Ovary (tissue), 7 donors: ENCODE measurements at regions not wholly inside any gene's neighbourhood (a gene's known extent, or its start where the extent isn't known, plus 50 kb on each side); places are given as distances from the start of the nearest gene placed in this dataset.

ENCODE experiments used
- DNase-seq, 5 donors: peaks; one replicate each; pipeline ENCODE4 v3.0.0-alpha.2; 2019 to 2020
- H3K27ac ChIP-seq, 2 donors: fragments of 200-600 bp; one replicate each; pipeline versions ENCODE4 v1.5.1 to v1.8.0; 2019 to 2022
- H3K27me3 ChIP-seq: fragments of 200-600 bp; one replicate; pipeline ENCODE4 v1.8.0; 2022
- H3K36me3 ChIP-seq: fragments of 200-600 bp; sonication (generic); one replicate; pipeline ENCODE4 v1.5.1; 2019
- H3K4me1 ChIP-seq: one replicate; pipeline ENCODE4 v1.8.1; 2013; ENCODE audit warnings: mild to moderate bottlenecking, moderate library complexity; ENCODE audit not compliant: insufficient read depth
- H3K4me3 ChIP-seq: fragments of 200-600 bp; sonication (generic); one replicate; pipeline ENCODE4 v1.5.1; 2017
- H3K9me3 ChIP-seq, 2 donors: fragments of 200-600 bp in 1 of 2; sonication (generic) in 1 of 2; one replicate each; pipeline versions ENCODE4 v1.5.1 to v1.8.1; 2013 to 2019; ENCODE audit warnings: mild to moderate bottlenecking in 1 of 2, moderate library complexity in 1 of 2
- CTCF ChIP-seq, 3 donors: fragments of 450-650 bp in 2 of 3; fragments of 200-600 bp in 1 of 3; IDR thresholded peaks; one replicate each; pipeline versions ENCODE4 v1.5.1 to v1.8.0; 2016 to 2022; ENCODE audit warnings: antibody characterized with exemption in 3 of 3, mild to moderate bottlenecking in 1 of 3
- EP300 ChIP-seq: sonication (generic); formaldehyde crosslinking; IDR thresholded peaks from one replicate; pipeline ENCODE4 v1.6.1; 2017; ENCODE audit warnings: antibody characterized with exemption
- POLR2A ChIP-seq: fragments of 450-650 bp; IDR thresholded peaks from one replicate; pipeline ENCODE4 v1.6.1; 2017; ENCODE audit warnings: antibody characterized with exemption, mild to moderate bottlenecking, moderate library complexity
- WGBS, 3 donors: extraction: QIAGEN DNeasy Blood & Tissue Kit in 1 of 3; methylation state at CpG; one replicate each; pipeline versions ENCODE4 v1.1.5 to v1.1.7; 2013 to 2017; 5-methylcytosine and 5-hydroxymethylcytosine counted together
- intact Hi-C, 4 donors: fragments of 100-400 bp; cut with DNase I; formaldehyde crosslinking; loops; one replicate each; pipeline versions ENCODE4 v1.11.0 to v1.15.1; 2022 to 2023
- donor health status: DM: no; HTN: no; CAD: no; lungs with moderate emphysema.
- donor health status: DM: no; HTN: no; CAD: no.
- donor health status: Bipolar disorder and iron deficiency.
- donor health status: DM: no; HTN: no; CAD: no.
- donor health status: DM: yes; HTN: yes; CAD: no.

GRCh38 chr12:124721501-124722162 lies 142.0 kb downstream of the SCARB1 start:
- 84 to 86% (median 85%) methylated on average over 3 of the region's 3 CpGs for WGBS, 3 donors
- peaks cover 6% of the 10 kb centered on the region for H3K4me1 ChIP-seq
- no peaks in the 10 kb centered on the region for H3K36me3 ChIP-seq
- no peaks in the 10 kb centered on the region for H3K9me3 ChIP-seq
- DNase-seq, result no peak
- no peak for TF ChIP-seq CTCF (IDR thresholded peaks at IDR 0.05)
- TF ChIP-seq POLR2A, result no peak
- TF ChIP-seq EP300, result no peak
- intact Hi-C loops, result no loop called here
- no peaks in the 10 kb centered on the region for H3K27me3 ChIP-seq
- no peak overlapping the region for H3K4me3 ChIP-seq
- H3K27ac ChIP-seq, result no peak overlapping the region

- no peaks in the 10 kb centered on the region for H3K9me3 ChIP-seq
- no peak for TF ChIP-seq POLR2A
- no peak for TF ChIP-seq CTCF (IDR thresholded peaks at IDR 0.05)
- TF ChIP-seq EP300, result no peak
- DNase-seq, result peak in 2 of 5 donors; percentile 45 to 74
- intact Hi-C loops, result no loop called here
- H3K4me1 ChIP-seq, result peaks cover 6% of the 10 kb centered on the region
- WGBS, 3 donors, result 38 to 45% (median 43%) methylated on average over 16 of the region's 16 CpGs
- H3K36me3 ChIP-seq, result no peaks in the 10 kb centered on the region
- H3K4me3 ChIP-seq, result no peak overlapping the region
- peak overlapping the region in 1 of 2 donors; percentile 26 for H3K27ac ChIP-seq
- no peaks in the 10 kb centered on the region for H3K27me3 ChIP-seq
These were observed 142.8 kb downstream of the SCARB1 start for GRCh38 chr12:124720681-124721500.

- Histone ChIP-seq H3K4me1 (peaks cover 6% of the 10 kb centered on the region), H3K36me3 (no peaks in the 10 kb centered on the region), H3K9me3 (no peaks in the 10 kb centered on the region), H3K4me3 (no peak overlapping the region), H3K27ac (peak overlapping the region in 1 of 2 donors; percentile 26), H3K27me3 (no peaks in the 10 kb centered on the region)
- TF ChIP-seq POLR2A, result no peak
- no peak for TF ChIP-seq CTCF (IDR thresholded peaks at IDR 0.05)
- no peak for TF ChIP-seq EP300
- no peak for DNase-seq
- WGBS, 3 donors, result 48 to 50% (median 49%) methylated on average over 14 of the region's 14 CpGs
- intact Hi-C loops, result no loop called here
These were observed 143.5 kb downstream of the SCARB1 start for GRCh38 chr12:124720004-124720680.

GRCh38 chr12:124719231-124719630 lies 144.4 kb downstream of the SCARB1 start:
- H3K36me3 ChIP-seq, result no peaks in the 10 kb centered on the region
- no peak overlapping the region for H3K4me3 ChIP-seq
- WGBS, 3 donors, result 89 to 93% (median 92%) methylated on average over 12 of the region's 12 CpGs
- H3K27me3 ChIP-seq, result no peaks in the 10 kb centered on the region
- DNase-seq, result no peak
- no peak overlapping the region for H3K27ac ChIP-seq
- intact Hi-C loops, result no loop called here
- no peaks in the 10 kb centered on the region for H3K9me3 ChIP-seq
- peaks cover 6% of the 10 kb centered on the region for H3K4me1 ChIP-seq
- TF ChIP-seq EP300 (no peak), POLR2A (no peak)
